ENCODE measurements at regions not wholly inside any gene's neighbourhood (a gene's known extent, or its start where the extent isn't known, plus 50 kb on each side); places are given as distances from the start of the nearest gene placed in this dataset.

- intact Hi-C loops (cut with DNase I) = no loop called here
- FAIRE-seq (no peak), ATAC-seq (no peak), DNase-seq (no peak)
- Histone ChIP-seq H3K9me3 (no peaks in the 10 kb centered on the region), H3K4me1 (peaks cover 0 to under 1% (median 0%) of the 10 kb centered on the region in 3 donors), H3K27ac (no peak overlapping the region), H3K27me3 (no peaks in the 10 kb centered on the region), H3K36me3 (no peaks in the 10 kb centered on the region), H3K4me3 (no peak overlapping the region)
- 79 to 89% methylated on average over 5 of the region's 5 CpGs for WGBS, 2 donors
- TF ChIP-seq, protein P1, sequence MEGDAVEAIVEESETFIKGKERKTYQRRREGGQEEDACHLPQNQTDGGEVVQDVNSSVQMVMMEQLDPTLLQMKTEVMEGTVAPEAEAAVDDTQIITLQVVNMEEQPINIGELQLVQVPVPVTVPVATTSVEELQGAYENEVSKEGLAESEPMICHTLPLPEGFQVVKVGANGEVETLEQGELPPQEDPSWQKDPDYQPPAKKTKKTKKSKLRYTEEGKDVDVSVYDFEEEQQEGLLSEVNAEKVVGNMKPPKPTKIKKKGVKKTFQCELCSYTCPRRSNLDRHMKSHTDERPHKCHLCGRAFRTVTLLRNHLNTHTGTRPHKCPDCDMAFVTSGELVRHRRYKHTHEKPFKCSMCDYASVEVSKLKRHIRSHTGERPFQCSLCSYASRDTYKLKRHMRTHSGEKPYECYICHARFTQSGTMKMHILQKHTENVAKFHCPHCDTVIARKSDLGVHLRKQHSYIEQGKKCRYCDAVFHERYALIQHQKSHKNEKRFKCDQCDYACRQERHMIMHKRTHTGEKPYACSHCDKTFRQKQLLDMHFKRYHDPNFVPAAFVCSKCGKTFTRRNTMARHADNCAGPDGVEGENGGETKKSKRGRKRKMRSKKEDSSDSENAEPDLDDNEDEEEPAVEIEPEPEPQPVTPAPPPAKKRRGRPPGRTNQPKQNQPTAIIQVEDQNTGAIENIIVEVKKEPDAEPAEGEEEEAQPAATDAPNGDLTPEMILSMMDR (IDR thresholded peaks at IDR 0.05) = no peak
Observed at GRCh38 chr5:72561148-72561972, 54.1 kb upstream of the ZNF366 start.

DNA sequence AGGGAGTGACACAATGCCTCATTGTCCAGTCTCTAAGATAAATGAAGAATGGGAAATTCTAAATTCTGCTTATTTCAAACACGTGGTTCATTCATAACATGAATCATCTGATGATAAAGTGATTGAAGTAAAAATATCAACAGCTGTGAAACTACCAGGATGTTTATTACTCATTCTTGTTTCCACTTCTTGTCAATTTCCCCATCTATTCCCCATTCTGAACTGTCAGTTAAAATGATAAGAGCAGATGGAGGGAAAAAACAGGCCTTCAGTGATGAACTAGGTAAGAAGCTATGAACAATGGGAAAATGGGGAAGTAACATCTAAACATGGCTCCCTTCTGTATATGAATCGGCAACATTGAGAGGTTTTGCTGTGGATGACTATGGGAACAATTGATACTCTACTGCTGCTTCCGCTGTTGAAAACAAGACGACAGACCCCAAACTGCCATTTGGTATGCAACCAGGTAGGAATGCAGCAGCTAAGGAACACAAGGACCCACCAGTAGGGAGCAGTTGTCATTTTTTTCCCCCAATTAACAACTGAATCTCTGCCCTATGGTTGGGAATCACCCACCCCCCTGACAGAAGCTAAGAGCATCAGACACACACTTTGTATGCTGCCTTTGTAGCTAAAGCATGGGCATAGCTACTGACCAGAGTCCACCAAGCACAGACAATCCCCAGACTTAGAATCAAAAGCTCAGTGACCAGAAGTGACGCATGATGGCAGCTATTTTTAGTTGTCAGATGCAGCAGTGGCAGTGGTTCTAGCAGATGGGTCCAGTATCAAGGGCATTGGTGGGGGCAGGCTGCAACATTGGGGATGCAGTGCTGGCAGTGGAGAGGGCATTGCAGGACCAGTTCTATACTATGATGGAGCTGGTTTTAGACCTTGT is 52.9 kb upstream of the ZNF366 start:
- H3K4me3 ChIP-seq = no peak overlapping the region
- intact Hi-C loops (cut with DNase I) = no loop called here
- H3K36me3 ChIP-seq = no peaks in the 10 kb centered on the region
- TF ChIP-seq, protein P1 (IDR thresholded peaks at IDR 0.05) = no peak
- WGBS, 2 donors = 77 to 82% methylated on average over 5 of the region's 5 CpGs
- no peak overlapping the region for H3K27ac ChIP-seq
- no peaks in the 10 kb centered on the region for H3K27me3 ChIP-seq
- H3K4me1 ChIP-seq = peaks cover 0 to 6% (median 5%) of the 10 kb centered on the region in 3 donors
- DNase-seq (no peak), ATAC-seq (no peak), FAIRE-seq (no peak)
- H3K9me3 ChIP-seq = no peaks in the 10 kb centered on the region

DNA sequence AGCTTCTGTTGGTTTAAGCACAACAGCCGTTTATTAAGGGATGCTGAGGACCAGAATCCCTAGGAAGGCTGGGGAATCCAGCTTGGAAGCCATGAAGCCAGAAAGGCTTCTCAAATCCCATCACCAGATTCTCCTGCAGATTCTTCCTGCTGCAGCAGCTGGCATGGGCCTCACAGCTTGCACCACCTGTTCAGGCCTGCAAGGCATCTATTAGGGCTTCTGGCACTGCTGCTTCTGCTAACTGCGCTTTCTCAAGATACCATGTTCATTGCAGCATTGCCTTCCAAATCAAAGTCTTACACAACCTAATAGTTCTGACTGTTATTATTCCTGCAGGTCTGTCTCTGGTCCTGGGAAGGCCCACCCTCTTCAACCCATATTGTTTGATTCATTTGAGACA is 51.2 kb upstream of the ZNF366 start:
- 86 to 90% methylated on average over 2 of the region's 2 CpGs for WGBS, 2 donors
- FAIRE-seq = no peak
- H3K9me3 ChIP-seq = no peaks in the 10 kb centered on the region
- H3K27me3 ChIP-seq = no peaks in the 10 kb centered on the region
- TF ChIP-seq, protein P1 (IDR thresholded peaks at IDR 0.05) = no peak
- intact Hi-C loops (cut with DNase I) = no loop called here
- ATAC-seq = no peak
- H3K4me3 ChIP-seq = no peak overlapping the region
- no peaks in the 10 kb centered on the region for H3K36me3 ChIP-seq
- no peak overlapping the region for H3K27ac ChIP-seq
- DNase-seq = no peak
- H3K4me1 ChIP-seq = peaks cover 0 to 6% (median 5%) of the 10 kb centered on the region in 3 donors

- TF ChIP-seq, protein P1 (IDR thresholded peaks at IDR 0.05) = no peak
- no peak overlapping the region for H3K4me3 ChIP-seq
- no peaks in the 10 kb centered on the region for H3K9me3 ChIP-seq
- no peak overlapping the region for H3K27ac ChIP-seq
- intact Hi-C loops (cut with DNase I) = no loop called here
- 87 to 92% methylated on average over 11 of the region's 11 CpGs for WGBS, 2 donors
- H3K27me3 ChIP-seq = no peaks in the 10 kb centered on the region
- FAIRE-seq = no peak
- no peak for ATAC-seq
- H3K4me1 ChIP-seq = peaks cover 0 to 6% (median 5%) of the 10 kb centered on the region in 3 donors
- no peaks in the 10 kb centered on the region for H3K36me3 ChIP-seq
- DNase-seq = no peak
Observed at GRCh38 chr5:72558046-72558336, 50.8 kb upstream of the ZNF366 start.
